HG02870 (cell line): ENCODE measurements at regions not wholly inside any gene's neighbourhood (a gene's known extent, or its start where the extent isn't known, plus 50 kb on each side); places are given as distances from the start of the nearest gene placed in this dataset.

ENCODE experiments used
- ATAC-seq: cut with Tn5 transposase; IDR thresholded peaks from one replicate; pipeline ENCODE4 v1.9.1; 2021; ENCODE audit warnings: mild to moderate bottlenecking, moderate library complexity; ENCODE audit not compliant: unreplicated experiment

DNA sequence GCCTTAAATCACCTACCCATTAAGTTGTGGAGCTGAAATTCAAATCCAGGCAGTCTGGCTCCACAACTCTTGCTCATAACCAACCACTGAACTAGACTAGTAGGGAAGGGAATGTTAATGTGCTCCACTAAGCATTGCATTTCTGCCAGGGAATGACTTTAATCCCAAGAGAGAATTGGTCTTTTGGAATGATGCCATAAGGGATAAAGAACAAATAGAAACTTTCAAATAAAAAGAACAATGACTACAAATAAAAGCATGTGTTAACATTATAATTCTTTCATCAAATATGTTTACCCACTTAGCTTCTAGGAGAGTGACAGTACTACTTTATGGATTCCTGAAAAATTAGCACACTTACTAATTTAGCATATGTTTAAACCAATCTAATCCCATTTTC, 905.9 kb downstream of the CENPC start:
- no peak for ATAC-seq

DNA sequence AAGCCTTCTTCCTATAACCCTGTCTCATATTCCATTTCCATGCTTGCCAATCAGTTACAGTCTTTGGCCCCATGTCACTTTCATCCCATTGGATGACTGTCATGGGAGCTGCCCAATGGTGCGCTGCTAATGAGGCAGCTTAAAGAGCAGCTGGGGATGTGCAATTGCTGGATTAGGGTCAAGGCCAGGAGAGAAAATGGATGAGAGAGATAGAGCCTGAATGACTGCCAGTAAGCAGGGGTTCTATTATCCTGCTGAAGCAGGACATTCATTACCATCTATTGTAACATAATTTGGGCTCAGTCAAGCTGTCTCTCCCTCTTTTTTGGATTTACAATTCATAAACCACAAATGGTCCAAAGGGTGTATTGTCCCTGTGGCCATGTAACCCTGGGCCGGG, 909.0 kb downstream of the CENPC start:
- ATAC-seq = no peak

DNA sequence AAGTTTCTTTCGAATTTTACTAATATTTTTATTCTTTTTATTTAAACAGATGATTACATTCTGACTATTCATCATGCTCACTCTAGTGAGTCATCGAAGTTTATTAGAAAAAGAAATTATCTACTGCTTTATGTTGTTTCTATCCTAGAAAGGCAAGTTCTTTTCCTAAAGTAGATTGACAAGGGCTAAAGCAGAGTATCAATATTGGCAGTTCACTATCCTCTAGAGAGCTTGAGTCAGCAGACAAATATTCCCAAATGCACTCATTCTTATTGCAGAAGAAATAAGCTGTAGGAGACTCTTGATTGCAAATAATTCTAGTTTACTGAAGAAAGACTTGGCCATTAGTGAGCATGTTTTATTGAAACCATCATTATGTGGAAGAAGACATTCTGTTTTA, 911.8 kb downstream of the CENPC start:
- no peak for ATAC-seq

DNA sequence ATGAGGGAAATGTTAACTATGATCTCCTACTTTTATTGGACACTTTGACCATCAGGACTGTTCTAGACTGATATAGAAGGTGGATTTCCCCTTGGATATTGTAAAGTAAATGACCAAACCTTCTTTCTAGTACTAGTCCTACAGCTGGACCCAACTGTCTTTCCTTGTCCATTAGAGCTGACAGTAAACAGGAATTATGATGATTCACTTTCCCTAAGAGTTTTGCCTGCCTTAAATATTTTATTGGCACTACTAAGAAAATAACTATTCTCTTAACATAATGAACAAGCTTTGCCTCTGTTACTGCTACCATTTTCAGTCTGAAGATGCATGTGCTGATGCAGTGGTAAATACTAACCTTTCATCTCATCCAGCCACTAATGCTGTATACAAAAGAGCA, 915.4 kb downstream of the CENPC start:
- ATAC-seq = no peak

DNA sequence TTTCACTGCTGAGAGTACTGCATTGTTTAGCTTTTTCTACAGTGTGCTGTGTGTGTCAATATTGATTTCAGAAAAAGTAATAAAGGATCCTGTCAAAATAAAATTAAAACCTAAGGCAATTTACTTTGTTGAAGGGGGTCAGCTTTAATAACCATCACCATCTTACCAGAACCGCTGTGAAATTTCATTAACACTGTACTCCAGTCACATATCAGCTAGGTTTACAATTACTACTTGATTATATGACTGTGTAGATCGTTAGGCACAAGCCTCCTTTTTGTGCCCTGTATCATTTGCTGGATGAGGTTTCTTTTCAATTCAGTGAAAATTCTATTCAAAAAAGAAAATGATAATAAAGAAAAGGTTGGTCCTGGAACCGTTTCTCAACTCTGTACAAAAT, 917.2 kb downstream of the CENPC start:
- no peak for ATAC-seq

DNA sequence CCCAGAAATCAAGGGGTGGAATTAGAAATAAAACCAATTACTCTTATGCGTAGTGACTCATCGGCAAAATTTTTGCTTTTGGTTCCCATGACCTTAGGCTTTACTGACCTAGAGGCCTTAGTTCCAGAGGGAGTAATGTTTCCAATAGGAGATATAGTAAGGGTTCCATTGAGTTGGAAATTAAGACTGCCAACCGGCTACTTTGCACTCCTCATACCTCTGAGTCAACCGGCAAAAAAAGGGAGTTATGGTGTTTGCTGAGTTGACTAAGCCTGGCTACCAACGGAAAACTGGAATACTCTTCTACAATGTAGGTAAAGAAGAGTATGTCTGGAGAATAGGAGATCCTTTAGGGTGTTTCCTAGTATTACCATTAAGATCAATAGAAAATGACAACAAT, 919.8 kb downstream of the CENPC start:
- ATAC-seq = no peak

DNA sequence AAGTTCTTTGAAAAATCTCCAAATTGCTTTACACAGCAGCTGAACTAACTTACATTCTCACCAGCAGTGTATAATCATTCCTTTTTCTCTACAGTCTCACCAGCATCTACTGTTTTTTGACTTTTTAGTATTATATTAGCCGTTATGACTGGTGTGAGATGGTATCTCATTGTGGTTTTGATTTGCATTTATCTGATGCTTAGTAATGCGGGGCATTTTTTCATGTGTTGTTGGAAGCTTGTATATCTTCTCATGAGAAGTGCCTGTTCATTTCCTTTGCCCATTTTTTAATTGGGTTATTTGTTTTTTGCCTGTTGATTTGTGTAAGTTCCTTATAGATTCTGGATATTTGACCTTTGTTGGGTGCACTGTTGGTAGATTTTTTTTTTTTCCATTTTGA, 931.7 kb downstream of the CENPC start:
- ATAC-seq = no peak

DNA sequence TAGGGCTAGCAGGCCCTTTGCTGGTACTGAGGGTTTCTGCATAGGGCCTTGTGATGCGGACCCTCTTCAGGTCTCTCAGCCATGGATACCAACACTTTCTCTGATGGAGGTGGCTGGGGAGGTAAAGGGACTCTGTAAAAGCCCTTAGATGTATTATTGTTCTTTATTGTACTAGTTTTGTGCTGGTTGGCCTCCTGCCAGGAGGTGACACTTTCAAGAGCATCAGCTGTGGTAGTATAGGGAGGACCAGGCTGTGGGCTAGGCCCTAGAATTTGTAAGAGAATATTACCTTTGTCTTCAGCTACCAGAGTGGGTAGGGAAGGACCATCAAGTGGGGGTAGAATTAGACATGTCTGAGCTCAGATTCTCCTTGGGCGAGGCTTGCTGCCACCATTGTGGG, 936.3 kb downstream of the CENPC start:
- no peak for ATAC-seq

DNA sequence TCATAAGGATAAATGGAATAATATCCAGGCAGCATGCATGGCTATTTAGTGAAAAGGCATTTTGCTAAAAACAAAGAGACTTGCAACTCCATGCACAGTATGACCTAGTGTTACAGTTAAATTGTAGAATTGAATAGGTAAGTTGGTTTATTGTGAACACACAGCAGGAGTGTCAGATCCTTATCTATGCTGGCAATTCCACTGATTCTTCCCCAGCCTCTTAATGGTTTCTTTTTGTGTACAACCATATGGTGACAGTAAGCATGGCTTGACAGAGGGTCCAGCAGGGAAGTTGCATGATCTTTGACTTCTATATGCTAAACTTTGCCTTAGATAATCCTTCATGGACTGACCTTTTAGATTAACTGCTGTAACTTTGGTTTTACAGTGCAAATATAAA, 936.6 kb upstream of the EPHA5 start:
- no peak for ATAC-seq

DNA sequence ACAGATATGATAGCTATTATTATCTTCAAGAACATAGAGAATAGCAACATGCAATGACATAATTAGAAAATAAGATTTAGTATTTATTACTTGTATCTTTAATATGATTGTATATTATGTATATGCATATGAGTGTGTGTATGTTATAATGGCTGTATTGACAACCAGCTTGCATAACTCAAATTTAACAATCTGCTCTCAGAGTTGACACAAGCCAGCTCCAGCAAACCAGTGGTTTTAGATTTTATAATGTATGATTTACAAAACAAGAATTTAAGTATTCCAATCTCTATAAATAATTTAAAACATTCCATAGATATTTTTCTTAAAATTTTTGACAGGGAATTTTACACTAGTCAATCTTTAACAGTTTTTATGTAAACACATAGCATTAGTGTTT, 935.9 kb upstream of the EPHA5 start:
- ATAC-seq = no peak

DNA sequence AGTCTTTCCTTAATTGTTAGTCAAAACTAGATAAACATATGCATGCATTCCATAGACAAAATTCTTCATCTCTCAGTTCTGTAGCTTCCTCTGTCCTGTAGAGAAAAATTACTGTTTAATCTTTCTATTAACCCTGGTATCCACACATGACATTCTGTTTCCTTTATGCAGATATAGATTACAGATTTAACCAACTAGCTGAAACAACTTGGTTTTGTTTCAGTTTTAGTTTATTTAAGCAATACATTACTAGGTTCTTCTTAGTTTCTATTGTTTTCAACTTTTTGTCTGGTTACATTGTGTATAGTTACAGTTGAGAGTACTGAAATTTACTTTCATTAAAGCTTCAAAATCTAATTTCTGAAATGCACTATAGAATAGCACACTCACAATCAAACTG, 933.9 kb upstream of the EPHA5 start:
- ATAC-seq = no peak

DNA sequence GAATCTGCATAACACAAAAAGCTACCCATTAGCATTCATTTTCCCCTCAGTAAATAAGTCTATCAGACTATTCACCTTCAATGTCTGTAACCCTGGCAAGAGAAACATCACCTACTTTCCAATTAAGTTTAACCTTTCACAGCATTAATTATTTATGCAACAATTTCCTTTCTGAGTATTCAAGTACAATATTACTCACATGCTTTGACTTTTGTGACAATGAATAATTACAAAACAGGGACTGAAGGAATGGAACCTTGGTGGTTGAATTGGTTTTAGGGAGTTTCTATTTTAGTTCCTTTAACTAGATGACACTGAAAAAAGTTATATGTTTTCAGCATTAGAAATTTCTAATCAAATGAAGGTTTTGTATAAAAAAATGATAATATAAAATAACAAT, 932.3 kb upstream of the EPHA5 start:
- no peak for ATAC-seq

DNA sequence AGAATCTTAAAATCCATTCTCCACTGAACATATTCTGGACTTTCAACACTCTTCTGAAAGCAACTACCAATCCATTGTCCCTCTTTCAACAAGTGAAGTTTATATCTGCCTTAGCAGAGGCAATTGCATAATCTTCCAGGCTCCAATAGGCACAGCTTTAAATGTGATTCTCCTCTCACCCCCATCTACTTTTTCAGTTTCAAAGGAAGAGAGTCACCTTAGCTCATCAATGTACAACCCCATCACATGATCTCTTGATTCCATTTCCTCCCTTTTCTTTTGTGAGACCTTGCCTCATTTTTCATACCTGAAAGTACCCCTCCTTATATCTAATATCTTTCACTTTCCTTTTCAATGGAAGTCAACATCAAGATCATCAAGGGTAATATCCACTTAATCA, 921.7 kb upstream of the EPHA5 start:
- ATAC-seq = no peak

DNA sequence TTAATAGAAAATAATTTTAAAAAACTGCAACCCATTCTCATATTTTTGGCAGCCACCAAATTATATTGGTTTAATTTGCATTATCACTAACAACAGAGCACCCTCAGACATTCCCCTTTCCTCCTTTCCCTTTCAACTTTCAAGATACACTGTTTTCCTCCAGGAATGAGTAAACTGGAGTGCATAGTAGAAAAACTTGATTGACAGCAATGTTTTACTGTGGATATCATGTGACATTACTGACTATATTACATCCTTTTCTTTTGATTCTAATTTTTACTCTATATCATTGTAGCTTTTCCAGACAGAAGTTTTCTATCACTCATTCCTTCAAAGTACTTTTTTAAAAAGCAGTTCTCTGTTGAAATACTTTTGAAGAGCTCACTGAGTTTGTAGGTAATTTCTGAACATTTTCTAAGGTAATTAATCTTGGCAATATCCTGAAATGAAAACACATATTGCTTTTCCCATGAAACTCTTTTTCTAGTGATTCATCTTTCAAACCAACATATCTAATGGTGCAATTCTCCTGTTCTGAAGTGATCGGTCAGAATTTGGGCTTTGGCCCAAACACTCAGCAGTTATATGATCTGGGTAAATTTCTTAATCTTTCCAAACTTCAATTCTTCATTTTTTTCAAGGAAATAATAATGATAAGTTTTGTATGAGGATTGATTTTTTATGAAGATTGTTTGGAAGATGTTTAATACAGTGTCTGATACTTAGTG, 920.4 kb upstream of the EPHA5 start:
- ATAC-seq = no peak

DNA sequence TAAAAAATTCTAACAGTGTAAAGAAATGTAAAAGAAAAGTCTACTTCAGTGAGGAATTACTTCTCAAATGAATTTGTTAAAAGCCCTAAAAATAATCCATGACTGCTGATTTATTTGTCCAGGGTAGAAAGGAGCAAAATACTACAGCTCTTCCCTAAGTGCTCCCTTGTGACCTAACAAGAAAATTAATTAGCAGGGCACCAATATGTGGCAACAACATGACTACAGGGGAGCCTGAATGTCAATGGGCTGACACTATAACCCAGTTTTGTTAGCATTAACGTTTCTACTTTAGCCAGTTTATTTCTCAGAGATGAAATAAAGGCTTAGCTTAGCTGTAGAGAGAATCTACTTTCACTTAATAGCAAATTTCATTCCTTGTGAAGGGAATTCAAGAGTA, 918.9 kb upstream of the EPHA5 start:
- no peak for ATAC-seq

DNA sequence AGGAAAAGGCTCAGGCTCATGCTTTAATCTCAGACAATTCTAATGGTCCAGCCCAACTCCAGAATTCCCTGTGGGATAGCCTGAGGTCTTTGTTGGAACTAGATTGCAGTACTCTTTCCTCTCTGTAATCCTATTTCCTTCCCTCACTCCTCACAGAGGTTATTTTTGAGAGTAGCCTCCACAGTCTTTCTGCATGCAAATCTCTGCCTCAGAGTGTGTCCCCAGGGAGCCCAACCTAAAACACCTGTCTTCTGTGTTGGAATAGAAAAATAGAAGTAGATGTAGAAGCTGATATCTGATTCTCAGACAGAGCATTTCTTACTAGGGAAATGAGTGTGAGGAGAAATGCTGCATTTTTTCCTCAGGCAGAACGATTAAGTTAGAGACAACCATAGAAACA, 915.5 kb upstream of the EPHA5 start:
- ATAC-seq = no peak

DNA sequence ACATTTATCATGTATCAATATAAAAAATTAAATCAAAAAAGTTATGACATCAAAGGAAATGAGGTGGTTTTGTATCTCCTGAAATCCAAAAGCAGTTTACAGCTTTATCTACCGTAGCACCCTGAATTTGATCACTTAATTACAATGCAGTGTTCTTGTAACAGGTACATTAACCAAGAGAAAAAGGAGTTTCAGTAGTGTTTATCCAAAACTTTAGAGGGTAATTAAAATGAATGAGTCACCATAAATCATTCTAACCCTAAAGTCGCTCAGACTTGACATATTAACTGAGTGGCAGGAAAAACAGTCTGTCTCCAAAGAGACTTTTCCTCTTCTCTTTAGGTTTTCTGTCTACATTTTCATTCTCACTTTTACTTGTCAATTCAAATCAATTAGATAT, 907.6 kb upstream of the EPHA5 start:
- no peak for ATAC-seq

DNA sequence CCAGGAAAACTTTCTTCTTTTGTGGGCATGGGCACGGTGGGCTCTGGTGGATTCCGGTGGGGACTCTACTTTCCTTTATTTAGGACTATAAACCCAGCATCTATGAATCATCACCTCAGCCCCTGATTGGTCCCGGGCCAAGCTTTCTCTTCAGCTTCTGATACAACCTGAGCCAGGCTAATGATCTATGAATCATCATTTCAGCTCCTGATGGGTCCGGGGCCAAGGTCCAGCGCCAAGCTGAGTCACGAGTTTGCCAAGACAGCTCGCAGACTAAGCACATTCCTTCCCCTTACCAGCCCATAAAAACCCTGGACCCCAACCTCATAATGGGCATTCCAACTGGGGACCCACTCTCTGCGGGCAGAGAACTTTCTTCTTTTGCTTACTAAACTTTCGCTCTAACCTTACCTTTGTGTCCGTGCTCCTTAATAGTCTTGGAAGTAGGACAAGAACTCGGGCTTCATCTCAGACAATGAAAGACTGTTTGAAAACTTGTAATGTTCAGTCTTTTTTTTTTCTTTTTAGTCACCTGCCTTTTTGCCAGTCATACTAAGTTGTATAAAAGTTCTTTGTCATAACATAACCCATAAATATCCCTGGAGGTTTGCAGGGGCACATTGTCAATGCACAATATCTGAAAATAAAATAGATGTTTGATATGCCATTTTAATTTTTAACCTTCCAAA, 904.9 kb upstream of the EPHA5 start:
- ATAC-seq = no peak

DNA sequence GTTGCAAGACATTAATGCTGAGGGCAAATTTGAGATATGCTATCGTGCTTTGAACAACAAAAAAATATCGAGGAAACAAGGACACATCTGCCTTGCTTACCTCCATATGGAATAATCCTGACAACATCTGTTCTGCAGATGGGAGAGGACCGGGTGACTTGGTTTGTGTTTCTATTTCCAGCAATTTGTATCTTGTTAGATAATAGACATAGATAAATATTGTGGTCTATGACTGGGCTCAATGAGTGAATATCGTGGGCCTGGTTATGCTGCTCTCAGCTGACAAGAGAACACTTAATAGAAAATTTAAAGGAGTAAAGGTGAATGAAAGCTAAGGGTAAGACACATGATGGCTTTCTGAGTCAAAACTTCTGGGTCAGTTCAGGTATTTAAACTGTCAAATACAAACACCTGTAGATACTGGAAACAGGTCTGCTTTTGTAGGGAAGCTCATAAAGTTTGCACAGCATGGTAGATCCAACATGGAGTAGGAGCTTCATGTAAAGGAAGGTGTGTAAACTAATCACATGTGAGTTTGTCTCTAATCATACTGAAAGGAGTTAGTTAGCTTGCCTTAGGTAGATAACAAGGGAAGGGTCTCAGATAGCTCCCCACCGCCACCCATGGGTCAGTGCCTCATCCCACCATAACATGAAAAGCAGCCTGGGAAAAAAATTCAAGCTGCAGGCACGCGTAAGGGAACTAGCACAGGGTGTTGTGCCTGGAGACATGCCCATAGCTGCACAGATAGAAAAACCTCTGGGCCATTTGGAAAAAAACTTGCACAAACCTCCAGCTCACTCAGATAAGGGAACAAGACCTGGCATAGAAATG, 904.1 kb upstream of the EPHA5 start:
- no peak for ATAC-seq

DNA sequence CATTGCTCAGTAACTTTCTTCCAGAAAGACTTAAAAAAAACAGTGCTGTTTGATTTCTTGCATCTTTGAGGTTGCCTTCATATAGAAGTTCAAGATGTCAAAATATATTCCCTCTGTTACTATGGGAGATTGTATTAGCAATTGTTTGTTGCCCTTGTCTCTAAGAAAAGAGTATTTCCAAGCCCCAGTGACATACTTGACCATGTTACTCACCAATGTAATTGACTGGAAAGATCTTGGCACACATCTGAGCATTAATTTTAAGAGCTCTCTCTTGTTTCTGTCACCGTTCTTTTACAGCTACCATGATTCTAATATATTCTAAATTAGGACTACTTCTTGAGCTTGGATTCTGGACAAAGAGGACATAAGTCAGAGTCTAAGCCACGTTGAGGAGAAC, 902.7 kb upstream of the EPHA5 start:
- ATAC-seq = no peak

DNA sequence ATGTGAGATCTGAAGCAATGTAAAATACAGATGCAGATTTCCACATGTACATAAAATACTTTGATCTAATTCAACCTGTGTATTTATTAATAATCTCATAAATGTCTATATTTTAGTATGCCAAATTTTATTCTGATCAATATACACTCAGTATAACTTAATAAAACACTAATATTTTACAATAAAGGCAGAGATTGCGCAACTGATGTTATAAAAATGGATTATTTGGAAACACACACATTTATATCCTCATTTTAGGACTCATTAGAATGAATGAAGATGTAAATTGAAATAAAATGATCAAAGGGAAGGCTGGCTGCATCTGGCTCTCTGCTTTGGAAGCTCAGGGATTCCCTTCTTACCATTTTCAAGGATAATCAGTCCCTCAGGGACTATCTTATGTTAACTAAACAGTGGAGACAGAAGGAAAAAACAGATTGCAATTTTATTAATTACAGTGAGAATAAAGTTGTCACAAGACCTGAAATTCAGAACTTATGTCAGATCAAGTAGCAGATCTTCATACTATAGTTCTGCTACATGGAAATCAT, 900.9 kb upstream of the EPHA5 start:
- no peak for ATAC-seq

DNA sequence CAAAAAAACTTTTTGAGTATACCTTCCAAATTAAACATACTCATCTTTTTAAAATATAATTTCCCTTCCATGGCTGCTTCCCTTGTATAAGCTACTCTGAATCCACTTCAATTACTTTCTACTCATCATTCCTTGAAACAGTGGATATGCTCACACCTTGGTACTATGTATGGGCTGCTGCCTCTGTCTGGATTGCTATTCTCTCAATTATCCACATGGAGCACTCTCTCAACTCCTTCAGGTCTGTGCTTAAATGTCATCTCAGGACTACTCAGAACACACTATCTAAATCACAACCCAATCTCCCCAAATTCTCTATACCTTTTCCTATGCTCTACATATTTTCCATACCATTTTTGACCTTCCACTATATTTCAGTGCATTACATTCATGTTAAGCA, 898.9 kb upstream of the EPHA5 start:
- ATAC-seq = no peak
